Panc1 (cell line): ENCODE measurements at regions not wholly inside any gene's neighbourhood (a gene's known extent, or its start where the extent isn't known, plus 50 kb on each side); places are given as distances from the start of the nearest gene placed in this dataset.
"Not testable (repeated sequence)": the region's sequence is repeated elsewhere in the genome, so short reads cannot be mapped to it uniquely, and the experiment has no call there.

Experiments used
- ATAC-seq: fragments of 200-7000 bp; cut with Tn5 transposase; 2 replicates; pipeline ENCODE4 v1.9.1; 2020; ENCODE audit warnings: mild to moderate bottlenecking, moderate library complexity
- BruUV-seq: library from RNA; stranded (reverse); fragments of 400-500 nt; replicated peaks from 2 replicates; lab custom pipeline; 2021; lab: Mats Ljungman, UMichigan
- CTCF ChIA-PET: fragments of 300-600 bp; sonication (Branson Sonifier 250); formaldehyde crosslinking; loops from one replicate; lab custom pipeline; 2022; ENCODE audit warnings: antibody characterized with exemption; lab: Charles Lee
- POLR2A ChIA-PET: fragments of 300-600 bp; sonication (Branson Sonifier 250); formaldehyde crosslinking; loops from one replicate; lab custom pipeline; 2022; ENCODE audit warnings: antibody characterized with exemption; lab: Charles Lee
- DNase-seq: peaks from one replicate; pipeline ENCODE4 v3.0.0-alpha.2; 2010; ENCODE audit warnings: low read depth, low spot score
- H3K27ac ChIP-seq: 2 replicates; pipeline ENCODE4 v1.5.1; 2011; ENCODE audit warnings: mild to moderate bottlenecking, low read length, inconsistent platforms
- H3K27me3 ChIP-seq: fragments of 200-500 bp; sonication (Bioruptor generic); 2 replicates; pipeline ENCODE4 v1.6.0; 2014; ENCODE audit warnings: low read length, inconsistent platforms; ENCODE audit not compliant: control insufficient read depth, insufficient read depth
- H3K36me3 ChIP-seq: fragments of 200-500 bp; sonication (Bioruptor generic); 2 replicates; pipeline ENCODE4 v1.5.1; 2014; ENCODE audit warnings: inconsistent platforms, mild to moderate bottlenecking, low read length, moderate library complexity; ENCODE audit not compliant: control insufficient read depth, insufficient read depth
- H3K4me1 ChIP-seq: 2 replicates; pipeline ENCODE4 v1.5.1; 2011; ENCODE audit warnings: inconsistent platforms, mild to moderate bottlenecking, low read length, moderate library complexity; ENCODE audit not compliant: control insufficient read depth, insufficient read depth
- H3K4me3 ChIP-seq, 2 experiments: 2 replicates each; pipeline ENCODE4 v1.5.1; 2011 to 2012; ENCODE audit warnings: low read depth in 2 of 2, low read length in 2 of 2, mild to moderate bottlenecking in 2 of 2, inconsistent platforms in 1 of 2, moderate library complexity in 1 of 2
- H3K9me3 ChIP-seq: fragments of 200-500 bp; sonication (Bioruptor generic); 2 replicates; pipeline ENCODE4 v1.5.1; 2014; ENCODE audit warnings: low read depth, mild to moderate bottlenecking, inconsistent platforms, low read length, moderate library complexity; ENCODE audit not compliant: control insufficient read depth, insufficient read depth
- POLR2AphosphoS5 ChIP-seq: IDR thresholded peaks from 2 replicates; pipeline ENCODE4 v1.6.1; 2012; ENCODE audit warnings: mild to moderate bottlenecking, low read depth, low read length, moderate library complexity
- SIN3A ChIP-seq: IDR thresholded peaks from 2 replicates; pipeline ENCODE4 v1.6.1; 2012; ENCODE audit warnings: low read depth, mild to moderate bottlenecking, low read length, moderate library complexity, borderline replicate concordance; ENCODE audit not compliant: insufficient read depth
- TCF7L2 ChIP-seq: IDR thresholded peaks from 2 replicates; pipeline ENCODE4 v1.6.1; 2011; ENCODE audit warnings: mild to moderate bottlenecking, low read depth, low read length, inconsistent platforms
- in situ Hi-C: cut with HindIII; loops from 2 replicates; pipeline ENCODE4 v1.10.0; 2016; ENCODE audit warnings: low sequenced_read_pairs, low pct_unique_long_range_greater_than_20kb
- intact Hi-C: fragments of 100-400 bp; cut with micrococcal nuclease; formaldehyde crosslinking; loops from one replicate; pipeline ENCODE4 v1.10.0; 2022; ENCODE audit not compliant: unreplicated experiment
- TF ChIP-seq, protein P1 (sequence below): fragments of 450-650 bp; IDR thresholded peaks from 2 replicates; pipeline ENCODE4 v1.5.1; 2017; ENCODE audit warnings: mild to moderate bottlenecking
- TF ChIP-seq, protein P2 (sequence below), 2 experiments: IDR thresholded peaks; 2 replicates each; pipeline ENCODE4 v1.6.1; 2011 to 2012; ENCODE audit warnings: low read depth in 2 of 2, control low read depth in 1 of 2, low read length in 1 of 2, mild to moderate bottlenecking in 1 of 2, moderate library complexity in 1 of 2; ENCODE audit not compliant: insufficient read depth in 1 of 2

- BruUV-seq, H3K4me1 ChIP-seq, intact Hi-C loops, CTCF ChIA-PET, H3K27me3 ChIP-seq, in situ Hi-C loops, H3K36me3 ChIP-seq, DNase-seq, POLR2A ChIA-PET, H3K4me3 ChIP-seq, H3K27ac ChIP-seq, H3K9me3 ChIP-seq, ATAC-seq: not testable (repeated sequence)
- TF ChIP-seq, protein P1, sequence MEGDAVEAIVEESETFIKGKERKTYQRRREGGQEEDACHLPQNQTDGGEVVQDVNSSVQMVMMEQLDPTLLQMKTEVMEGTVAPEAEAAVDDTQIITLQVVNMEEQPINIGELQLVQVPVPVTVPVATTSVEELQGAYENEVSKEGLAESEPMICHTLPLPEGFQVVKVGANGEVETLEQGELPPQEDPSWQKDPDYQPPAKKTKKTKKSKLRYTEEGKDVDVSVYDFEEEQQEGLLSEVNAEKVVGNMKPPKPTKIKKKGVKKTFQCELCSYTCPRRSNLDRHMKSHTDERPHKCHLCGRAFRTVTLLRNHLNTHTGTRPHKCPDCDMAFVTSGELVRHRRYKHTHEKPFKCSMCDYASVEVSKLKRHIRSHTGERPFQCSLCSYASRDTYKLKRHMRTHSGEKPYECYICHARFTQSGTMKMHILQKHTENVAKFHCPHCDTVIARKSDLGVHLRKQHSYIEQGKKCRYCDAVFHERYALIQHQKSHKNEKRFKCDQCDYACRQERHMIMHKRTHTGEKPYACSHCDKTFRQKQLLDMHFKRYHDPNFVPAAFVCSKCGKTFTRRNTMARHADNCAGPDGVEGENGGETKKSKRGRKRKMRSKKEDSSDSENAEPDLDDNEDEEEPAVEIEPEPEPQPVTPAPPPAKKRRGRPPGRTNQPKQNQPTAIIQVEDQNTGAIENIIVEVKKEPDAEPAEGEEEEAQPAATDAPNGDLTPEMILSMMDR: peak; percentile 15; the same call in 1 of the 2 replicates
These were observed 103.2 kb upstream of the PRB2 start for GRCh38 chr12:11498574-11498973.

DNA sequence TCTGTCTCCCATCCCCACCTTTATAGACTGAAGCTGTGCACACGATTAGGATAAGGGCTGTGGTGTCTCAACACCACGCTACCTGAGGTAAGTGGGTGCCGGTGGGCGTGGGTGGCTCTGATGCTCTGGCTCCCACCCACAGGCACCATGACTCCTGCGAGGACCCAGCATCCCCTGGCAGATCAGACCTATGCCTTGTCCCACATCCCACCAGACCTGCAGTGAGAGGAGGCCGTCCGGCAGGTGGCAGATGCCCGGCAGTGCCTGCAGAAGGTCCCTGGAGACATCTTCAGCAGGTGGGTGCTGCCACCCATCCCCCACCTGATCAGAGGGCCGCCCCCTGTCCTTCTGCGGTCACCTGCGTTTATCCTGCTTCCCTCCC is 104.4 kb upstream of the PRB2 start:
- ChIA-PET CTCF (no interaction called here), POLR2A (no interaction called here)
- no peaks in the 10 kb centered on the region for H3K4me1 ChIP-seq
- no peaks in the 10 kb centered on the region for H3K27me3 ChIP-seq
- no peak overlapping the region for H3K27ac ChIP-seq
- DNase-seq: no peak
- no peak for ATAC-seq
- in situ Hi-C loops (no loop called here), intact Hi-C loops (no loop called here)
- H3K36me3 ChIP-seq: no peaks in the 10 kb centered on the region
- TF ChIP-seq, protein P1: no peak
- no peak for TF ChIP-seq POLR2AphosphoS5
- TF ChIP-seq, protein P2, sequence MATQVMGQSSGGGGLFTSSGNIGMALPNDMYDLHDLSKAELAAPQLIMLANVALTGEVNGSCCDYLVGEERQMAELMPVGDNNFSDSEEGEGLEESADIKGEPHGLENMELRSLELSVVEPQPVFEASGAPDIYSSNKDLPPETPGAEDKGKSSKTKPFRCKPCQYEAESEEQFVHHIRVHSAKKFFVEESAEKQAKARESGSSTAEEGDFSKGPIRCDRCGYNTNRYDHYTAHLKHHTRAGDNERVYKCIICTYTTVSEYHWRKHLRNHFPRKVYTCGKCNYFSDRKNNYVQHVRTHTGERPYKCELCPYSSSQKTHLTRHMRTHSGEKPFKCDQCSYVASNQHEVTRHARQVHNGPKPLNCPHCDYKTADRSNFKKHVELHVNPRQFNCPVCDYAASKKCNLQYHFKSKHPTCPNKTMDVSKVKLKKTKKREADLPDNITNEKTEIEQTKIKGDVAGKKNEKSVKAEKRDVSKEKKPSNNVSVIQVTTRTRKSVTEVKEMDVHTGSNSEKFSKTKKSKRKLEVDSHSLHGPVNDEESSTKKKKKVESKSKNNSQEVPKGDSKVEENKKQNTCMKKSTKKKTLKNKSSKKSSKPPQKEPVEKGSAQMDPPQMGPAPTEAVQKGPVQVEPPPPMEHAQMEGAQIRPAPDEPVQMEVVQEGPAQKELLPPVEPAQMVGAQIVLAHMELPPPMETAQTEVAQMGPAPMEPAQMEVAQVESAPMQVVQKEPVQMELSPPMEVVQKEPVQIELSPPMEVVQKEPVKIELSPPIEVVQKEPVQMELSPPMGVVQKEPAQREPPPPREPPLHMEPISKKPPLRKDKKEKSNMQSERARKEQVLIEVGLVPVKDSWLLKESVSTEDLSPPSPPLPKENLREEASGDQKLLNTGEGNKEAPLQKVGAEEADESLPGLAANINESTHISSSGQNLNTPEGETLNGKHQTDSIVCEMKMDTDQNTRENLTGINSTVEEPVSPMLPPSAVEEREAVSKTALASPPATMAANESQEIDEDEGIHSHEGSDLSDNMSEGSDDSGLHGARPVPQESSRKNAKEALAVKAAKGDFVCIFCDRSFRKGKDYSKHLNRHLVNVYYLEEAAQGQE (IDR thresholded peaks at IDR 0.05; ENCODE audit: insufficient read depth in 1 of 2, low read depth in 2 of 2, low read length in 1 of 2): no peak
- no peak for TF ChIP-seq TCF7L2
- TF ChIP-seq SIN3A: no peak
- no peaks in the 10 kb centered on the region for H3K9me3 ChIP-seq
- H3K4me3 ChIP-seq: no peak overlapping the region
- BruUV-seq: no TSS peak
